Fibroblast of skin of back (primary cell): ENCODE measurements at regions not wholly inside any gene's neighbourhood (a gene's known extent, or its start where the extent isn't known, plus 50 kb on each side); places are given as distances from the start of the nearest gene placed in this dataset.

Experiments used
- DNase-seq: peaks from one replicate; pipeline ENCODE4 v3.0.0-alpha.2; 2013

DNA sequence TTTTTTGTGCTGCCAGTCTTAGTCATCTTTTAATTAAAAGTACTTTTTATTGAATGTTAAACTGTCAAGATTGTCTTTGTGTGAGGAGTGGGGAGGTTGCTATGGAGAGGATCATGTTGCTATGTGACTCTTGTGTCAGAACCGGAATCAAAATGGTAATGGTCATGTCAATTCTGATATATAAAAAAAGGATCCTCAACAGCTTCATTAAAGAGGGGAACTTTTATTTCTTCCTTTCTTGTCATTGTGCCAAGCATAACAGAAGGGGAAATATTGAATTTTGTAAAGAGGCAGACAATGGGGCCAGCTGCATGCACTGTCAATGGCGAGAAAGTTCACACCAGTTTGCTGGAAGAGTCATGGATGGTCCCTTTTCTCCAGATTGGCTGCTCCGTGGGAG lies 564.8 kb downstream of the VRK1 start:
- DNase-seq, result no peak

DNA sequence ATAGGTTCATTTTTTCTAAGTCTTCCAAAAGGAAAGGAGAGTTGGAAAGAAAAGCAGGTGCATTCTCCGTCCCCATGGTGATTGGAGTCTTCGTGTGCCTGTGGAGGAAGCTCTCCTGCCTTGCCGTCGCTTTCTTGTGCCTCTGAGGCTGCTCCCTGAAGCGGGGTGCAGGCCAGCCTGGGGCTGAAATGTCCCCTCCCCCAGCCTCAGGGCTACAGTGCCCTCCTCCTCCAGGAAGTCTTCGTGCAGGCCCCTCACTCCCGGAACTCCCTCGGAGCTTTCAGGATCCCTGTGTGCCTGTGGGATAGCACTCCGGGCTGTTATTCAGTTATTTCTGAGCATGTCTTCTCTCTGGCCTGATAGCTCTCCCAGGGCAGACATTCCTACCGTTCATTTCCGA lies 569.2 kb downstream of the VRK1 start:
- no peak for DNase-seq

DNA sequence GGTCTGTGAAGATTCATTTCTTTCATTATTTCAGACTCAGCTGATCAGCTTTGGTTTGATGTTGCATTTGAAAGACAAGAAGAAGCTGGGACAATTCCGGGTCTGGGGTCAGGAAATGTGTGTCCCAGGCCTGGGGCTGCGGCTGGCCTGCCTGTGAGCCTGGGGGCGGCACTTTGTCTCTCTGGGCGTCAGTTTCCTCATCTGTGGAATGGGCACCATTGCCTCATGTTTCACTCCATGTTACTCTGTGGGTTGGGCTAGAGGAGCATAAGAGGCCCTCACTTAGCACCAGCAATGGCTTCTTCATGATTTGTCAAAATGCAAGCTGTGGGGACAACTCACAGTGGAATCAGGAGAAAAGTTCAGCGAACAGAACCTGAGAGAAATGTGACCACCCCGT lies 570.1 kb downstream of the VRK1 start:
- DNase-seq, result no peak

DNA sequence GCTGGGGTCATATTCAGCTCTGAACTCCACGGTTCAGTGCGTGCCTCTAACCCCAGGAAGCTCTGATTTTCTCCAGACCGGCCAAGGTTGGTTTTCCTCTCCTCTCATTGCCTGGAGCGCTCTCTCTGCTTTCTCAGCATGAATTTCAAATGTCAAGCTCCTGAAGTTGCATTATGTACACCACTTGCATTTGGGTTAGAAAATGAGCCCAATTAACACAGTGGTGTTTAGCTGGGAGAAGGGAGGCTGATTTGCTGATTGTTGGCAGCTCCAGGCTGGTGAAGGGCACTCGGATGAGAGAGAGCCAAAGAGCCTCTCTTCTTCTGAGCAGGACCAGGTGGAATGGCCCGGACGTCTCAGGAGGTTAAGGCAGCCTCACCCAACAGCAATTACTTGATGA lies 570.9 kb downstream of the VRK1 start:
- no peak for DNase-seq

DNA sequence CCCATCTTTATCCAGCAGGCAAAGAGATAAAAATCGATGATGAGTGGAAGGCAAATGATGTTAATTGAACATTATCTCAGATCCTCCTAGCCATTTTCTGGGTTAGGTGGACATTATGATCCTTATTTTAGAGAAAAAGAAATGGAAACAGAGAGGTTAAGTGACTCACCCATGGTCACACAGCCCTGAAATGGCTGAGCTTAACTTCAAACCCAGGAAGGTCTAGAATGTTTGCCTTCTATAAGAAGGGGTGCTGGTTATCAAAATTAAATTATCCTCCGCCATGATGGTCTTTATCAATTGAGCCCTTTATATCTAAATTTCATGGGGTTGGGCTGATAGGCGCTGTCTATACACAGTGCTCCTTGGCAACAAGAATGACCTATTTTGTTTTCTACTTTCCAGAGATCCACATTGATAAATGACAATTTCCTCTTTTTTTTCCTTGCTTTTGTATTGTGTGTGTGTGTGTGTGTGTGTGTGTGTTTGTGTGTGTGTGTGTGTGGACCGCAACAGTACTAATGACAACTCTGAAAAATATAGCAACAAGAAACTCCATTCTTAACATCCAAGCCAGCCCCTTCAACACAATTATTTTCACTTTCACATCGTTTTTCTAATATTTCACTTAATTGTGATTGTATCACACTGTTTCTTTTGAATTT lies 571.9 kb downstream of the VRK1 start:
- no peak for DNase-seq

DNA sequence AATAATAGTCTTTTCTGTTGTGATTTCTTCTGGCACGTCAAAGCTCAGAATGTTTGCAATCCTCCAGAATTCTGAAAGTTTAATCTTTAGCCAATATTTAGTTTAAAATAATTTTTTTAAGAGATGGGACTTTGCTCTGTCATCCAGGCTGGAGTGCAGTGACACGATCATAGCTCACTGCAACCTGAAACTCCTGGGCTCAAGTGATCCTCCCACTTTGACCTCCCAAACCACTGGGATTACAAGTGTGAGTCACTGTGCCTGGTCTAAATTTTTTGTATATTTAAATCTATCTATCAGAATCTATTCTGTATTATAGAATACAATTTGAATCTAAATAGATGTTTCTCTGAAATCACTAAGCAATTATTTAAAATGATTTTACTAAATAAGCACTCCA lies 572.7 kb downstream of the VRK1 start:
- no peak for DNase-seq

DNA sequence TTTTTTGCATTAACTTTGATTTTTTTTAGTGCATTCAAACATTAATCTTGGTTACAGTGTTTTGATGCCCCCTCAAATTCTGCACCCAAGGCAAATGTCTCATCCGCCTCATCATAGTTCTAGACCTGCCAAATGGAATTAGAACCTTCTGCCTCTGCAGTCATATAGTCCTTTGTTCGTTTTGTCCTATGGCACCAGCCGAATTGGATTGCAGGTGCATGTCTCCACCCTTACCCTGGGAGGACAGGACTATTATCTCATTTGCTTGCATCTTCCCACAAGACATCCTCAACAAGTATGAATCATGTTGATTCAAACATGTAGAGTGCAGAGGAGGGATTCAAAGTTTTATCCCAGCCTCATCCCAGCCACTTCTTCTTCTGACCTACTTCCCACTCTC lies 579.1 kb downstream of the VRK1 start:
- no peak for DNase-seq

DNA sequence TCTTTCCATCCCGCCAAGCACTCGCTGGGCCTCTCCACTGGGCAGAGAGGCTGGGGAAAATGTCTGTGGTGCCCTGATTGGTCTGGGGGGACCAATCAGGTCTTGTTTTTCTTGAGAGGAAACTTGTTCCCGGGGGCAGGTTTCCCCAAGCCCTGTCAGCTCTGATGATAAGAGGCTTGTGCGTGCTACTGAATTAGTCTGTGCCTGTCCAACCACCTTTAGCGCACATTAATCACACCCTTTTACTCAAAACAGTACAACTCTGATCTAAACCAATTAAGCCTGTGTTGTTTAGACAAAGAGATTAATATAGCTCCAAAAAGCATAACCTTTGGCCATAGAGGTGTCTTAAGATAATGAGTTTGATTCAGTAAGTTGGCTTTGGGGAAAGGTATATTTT lies 580.4 kb downstream of the VRK1 start:
- no peak for DNase-seq

DNA sequence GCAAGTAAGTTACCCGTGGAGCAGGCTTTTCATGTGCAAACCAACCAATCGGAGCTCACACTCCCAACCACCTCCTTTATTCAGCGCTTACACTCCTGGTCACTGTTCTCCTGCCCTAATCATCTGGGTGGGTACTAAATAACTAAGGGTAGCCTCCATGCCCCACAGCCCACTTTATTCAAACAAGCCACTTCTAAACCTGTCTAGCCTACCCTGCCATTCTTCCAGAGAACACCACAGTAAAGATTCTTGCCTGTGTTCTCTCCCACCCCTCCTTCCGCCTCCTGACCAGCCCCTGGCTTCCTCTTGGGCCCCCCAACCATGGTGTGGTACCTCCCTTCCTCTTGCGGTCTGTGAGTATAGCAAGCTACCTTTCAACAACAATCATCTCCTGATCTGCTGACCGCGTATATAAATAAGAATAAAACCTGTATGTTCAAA lies 581.9 kb downstream of the VRK1 start:
- DNase-seq, result no peak

DNA sequence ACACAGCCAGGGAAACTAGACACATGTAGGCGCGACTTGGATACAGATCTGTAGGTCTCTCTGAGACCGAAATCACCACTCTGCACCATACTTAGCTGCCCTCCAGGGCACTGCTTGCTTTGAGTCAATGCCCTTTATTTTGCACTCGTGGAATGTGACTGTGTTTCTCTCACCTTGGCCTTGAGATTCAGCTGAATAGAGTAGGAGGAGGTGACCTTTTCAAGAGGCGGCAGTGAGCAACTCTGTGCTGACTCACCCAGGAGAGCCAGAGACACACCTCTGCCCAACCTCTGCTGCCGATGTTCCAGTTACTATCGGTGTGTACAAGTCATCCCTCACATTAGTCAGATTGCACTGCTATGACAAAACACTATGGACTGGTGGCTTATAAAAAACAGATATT lies 583.4 kb downstream of the VRK1 start:
- no peak for DNase-seq

DNA sequence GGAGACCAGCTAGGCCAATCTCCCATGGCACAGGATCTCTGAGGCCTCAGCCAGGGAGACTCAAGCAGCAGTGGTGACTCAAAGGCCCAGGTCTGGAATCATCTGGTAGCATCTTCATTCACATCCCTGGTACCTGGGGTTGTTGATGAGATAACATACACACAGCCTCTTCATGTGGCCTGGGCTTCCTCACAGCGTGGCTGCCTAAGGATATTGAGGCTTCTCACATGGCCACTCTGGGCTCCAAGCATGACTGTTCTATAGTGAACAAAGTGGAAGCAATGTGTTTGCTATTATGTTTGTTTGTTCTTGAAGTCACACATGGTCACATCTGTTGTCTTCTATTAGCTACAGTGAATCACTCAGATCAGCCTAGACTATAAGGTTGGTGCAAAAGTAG lies 584.1 kb downstream of the VRK1 start:
- DNase-seq, result no peak

DNA sequence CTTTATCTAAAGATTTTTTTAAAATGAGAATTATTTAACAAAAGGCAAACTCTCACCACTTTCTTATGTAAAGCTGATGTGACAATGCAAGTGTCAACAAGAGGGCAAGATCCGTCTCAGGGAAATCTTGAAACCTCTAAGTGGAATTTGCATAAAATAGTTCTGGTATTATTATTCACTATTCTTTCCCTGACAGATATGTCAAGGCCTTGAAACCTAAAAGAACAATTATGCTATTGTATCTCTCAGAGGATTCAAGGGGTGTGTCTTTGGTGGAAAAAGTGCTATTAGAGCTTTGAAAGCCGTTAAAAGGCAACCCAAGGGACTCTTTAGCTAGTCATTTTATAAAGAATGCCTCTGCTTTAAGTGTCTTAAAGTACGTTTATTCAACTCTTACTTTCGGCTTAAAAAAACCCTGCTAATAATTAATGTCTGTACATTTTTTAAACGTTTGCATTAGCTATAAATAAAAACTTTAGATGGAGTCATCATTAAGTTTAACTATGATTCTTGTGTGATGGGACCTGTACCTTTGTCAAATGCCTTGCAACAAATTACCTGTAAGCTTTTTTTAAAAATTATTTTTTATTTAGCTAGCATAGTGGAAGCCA lies 585.5 kb downstream of the VRK1 start:
- no peak for DNase-seq

DNA sequence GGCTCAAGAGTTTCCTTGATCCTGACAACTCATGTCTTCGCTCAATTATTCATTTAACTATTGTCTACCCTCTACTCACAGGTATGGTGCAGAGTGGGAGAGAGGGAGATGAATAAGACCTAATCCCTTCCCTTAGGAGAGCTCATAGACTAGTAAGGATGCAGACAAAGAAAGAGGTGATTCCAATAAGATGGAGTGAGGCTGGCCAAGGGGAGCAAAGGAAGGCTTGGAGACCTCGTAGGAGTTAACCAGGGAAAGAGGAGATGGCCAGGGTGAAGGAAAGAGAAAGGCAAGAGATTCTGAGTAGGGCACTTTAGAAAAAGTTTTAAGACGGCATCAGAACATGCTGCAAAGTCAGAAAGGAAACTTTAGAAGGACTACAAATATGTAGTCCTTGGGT lies 588.5 kb downstream of the VRK1 start:
- no peak for DNase-seq

DNA sequence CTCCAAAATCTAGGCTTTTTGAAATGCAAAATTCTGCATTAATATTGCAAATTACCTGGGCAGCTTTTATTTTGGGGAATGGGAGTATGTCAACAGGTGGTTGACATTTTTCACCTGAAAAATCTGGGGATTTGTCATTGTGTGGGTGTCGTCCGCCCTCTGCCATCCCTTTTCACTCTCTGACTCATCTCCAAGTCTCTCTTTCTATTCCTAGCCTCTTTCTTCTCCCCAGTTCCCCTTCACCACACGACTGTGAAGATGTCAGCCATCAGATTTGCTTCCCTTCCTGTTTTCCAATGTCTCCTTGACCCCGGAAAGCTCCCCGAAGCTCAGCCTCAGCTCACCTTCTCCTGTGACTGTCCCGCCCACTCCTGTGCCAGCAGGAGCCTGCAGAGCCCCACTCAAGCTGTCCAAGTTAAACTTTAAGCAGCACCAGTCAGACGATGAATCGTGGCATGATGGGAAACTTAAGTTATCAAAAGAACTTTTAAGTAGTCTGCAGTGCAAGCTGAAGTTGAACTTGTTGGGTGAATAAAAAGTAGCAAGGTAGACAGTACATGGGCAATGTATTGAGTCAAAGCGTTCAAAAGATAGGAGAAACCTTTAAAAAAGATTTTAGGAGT lies 590.2 kb downstream of the VRK1 start:
- DNase-seq, result no peak

DNA sequence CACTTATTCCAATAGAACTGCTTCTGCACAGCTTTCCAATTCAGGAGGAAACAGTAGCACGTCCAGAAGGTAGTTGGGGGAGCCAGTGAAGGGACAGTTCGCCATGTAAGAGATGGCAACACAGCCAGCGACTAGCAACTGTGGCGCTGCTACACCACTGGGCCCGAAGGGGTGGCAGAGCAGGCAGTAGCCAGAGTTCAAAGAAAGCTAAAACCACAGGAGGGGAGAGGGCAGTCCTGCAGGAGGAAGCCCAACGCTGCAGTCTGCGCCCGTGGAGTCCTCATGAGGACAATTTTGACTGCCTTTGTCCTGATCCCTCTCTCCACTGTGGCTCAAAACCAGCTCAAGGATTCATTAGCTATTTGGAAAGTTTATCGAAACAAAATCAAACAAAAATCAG lies 591.2 kb downstream of the VRK1 start:
- DNase-seq, result no peak

DNA sequence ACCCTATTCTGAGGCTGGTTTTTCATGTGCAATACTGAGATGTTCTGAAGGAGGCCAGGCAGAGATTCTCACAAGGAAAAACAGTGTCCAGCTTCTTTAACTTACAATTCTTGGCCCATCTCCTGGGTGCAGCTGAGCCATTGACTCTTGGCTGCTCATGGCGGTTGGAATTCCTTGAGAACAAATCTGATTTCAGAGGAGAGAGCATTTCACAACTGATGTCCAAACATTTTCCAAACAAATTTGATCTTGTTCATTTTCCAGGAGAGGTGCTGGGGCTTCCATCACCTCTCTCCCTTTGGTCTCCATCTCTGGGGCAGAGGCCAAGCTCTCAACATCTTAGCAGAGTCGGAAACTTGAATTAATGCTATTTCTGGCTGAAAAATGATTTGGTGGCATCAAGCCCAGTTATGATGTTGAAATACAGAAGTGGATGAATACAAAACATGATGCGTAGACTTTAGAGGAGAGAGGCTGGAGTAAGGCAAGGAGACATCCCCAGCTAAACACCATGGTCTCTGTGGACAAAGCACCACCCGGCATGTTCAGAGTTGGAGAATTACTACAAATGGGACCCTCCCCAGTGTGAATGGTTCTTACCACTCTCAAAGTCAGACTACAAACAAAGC lies 593.0 kb downstream of the VRK1 start:
- DNase-seq, result no peak

DNA sequence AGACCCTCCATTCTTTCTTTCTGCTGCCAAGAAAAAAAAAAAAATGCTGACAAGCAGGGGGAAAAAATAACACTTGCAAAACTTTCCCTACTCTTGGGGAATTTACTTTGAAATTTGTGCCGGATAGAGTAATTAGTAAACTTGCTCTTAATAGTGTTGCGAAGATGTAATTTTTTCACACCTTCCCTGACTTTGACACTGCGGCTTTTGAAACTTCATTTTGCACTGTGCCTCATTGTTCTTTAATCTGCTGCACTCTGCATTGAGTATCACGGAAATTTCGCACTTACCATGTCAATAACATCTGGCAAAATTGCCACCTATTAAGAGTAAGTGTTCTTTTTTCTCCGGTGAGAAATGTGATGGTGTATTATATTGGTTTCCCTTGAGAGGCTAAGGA lies 596.1 kb downstream of the VRK1 start:
- DNase-seq, result no peak

DNA sequence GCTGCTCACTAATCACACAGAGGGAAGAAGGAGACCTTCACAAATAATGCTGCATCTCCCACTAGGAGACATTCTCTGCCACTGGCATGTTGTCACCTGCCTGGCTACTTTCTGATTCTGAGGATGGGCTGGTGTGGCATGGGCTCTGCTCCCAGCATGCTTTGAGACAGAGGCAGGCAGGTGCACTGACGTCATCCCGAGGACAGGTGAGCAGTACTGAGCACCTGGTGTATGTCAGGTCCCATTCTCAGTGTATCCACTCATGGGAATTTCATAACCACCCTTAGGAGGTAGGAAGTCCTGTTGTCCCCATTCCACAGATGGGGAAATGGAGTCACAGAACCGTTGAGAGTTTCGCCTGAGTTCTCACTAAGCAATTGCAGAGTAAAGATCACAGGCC lies 597.9 kb downstream of the VRK1 start:
- no peak for DNase-seq

DNA sequence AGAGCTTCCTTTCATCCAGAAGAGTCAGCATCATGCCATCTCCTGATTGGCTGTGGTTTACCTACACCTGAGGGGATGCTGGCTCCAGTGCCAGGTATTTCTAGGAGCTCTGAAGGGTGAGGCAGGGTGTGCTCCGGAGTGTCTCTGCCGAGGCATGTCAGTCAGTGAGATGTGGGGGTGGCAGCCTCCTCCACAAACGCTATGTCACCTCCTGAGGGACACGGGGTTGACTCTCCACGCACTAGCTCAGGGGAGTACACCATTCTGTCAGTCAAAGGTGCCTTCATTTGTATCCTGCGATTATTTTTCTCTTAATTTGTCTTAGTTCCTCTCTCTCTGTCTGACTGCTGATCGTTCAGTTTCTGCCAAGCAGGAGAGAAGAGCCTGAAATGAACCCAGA lies 604.5 kb downstream of the VRK1 start:
- DNase-seq, result no peak

DNA sequence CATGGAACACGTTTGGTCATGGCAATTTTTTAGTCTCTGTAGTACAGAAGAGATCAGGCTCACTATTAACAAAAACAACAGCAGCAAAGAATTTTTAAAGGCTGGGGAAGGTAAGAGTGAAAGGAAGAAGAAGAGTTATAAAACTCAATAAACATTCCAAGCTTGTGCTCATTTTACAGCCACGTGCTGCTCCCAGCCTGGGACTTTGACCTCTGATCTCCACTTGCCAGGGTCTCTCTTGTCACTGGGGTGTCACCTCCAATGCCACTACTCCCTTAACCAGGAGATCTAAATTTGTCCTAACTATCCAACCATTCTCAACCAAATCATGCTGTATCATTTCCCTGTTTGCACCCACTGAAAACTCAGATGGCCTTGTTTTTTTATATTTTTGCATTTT lies 605.1 kb downstream of the VRK1 start:
- no peak for DNase-seq

DNA sequence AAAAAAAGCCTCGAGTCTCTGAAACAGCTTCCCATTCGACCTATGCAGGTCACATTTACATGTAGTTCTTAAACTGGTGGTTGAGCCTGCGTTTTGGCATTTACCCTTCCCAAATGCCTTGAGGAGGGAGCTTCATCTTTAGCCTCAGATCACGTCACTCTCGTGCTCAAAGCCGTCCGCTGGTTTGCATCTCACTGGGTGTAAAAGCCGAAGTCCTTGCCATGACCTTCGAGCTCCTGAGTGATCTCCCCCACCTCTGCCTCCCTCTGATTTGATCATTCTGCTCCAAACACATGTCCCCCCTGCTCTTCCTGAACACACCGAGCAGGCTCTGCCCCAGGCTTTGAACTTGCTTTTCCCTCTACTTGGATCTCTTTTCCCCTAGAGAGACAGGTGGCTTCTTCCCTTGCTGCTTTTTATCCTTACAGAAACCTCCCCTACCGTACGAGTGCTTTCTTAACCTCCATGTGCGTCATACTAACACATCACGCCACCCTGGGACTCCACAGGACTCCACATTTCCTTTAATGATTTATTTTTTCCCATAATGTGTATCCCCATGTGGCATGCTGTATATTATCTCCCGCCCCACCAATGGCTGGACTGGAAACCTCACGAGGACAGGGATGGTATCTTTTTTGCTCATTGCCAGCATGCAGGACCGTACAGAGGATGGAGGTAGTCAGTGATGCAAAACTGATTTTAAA lies 610.7 kb downstream of the VRK1 start:
- DNase-seq, result no peak

DNA sequence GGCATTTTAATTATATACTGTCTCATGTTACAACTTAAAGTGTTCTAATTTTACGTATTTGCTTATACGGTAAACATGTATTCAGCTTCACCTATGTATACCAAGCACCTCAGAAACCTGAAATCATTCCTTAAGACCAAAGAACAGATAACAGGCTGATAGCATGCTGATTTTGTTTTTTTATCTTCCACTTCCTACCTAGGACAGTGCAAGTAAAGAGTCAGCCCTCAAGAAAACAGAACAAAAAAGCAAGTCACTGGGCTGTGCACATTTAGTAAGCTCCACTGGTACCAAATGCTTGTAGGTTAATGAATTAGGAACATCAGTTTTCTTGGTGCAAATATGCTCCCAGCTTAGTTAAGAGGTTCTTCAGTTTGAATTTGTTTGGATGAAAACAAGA lies 611.3 kb downstream of the VRK1 start:
- DNase-seq, result no peak
